Left cardiac atrium (tissue), 4 donors: ENCODE measurements at regions not wholly inside any gene's neighbourhood (a gene's known extent, or its start where the extent isn't known, plus 50 kb on each side); places are given as distances from the start of the nearest gene placed in this dataset.
"Not testable (repeated sequence)": the region's sequence is repeated elsewhere in the genome, so short reads cannot be mapped to it uniquely, and the experiment has no call there.

Experiments
- ATAC-seq, 2 donors: fragments of 200-7000 bp; cut with Tn5 transposase; one replicate each; pipeline ENCODE4 v1.9.1; 2020; ENCODE audit warnings: mild to moderate bottlenecking in 2 of 2, moderate library complexity in 2 of 2
- DNase-seq: peaks from one replicate; pipeline ENCODE4 v3.0.0-alpha.2; 2020
- intact Hi-C, 2 donors: fragments of 100-400 bp; cut with DNase I; formaldehyde crosslinking; loops; one replicate each; pipeline versions ENCODE4 v1.14.1 to v1.15.1; 2022 to 2023
- donor health status: DM: no; HTN: yes; CAD: no.
- donor health status: DM: no; HTN: yes; CAD: no; lungs with severe emphysema.
- donor health status: DM: yes; HTN: yes; CAD: no.
- donor health status: Dilated cardiomyopathy.

- DNase-seq, ATAC-seq, intact Hi-C loops: not testable (repeated sequence)
Observed at GRCh38 chr10:76815505-76815904, 822.1 kb downstream of the KCNMA1 start.

DNA sequence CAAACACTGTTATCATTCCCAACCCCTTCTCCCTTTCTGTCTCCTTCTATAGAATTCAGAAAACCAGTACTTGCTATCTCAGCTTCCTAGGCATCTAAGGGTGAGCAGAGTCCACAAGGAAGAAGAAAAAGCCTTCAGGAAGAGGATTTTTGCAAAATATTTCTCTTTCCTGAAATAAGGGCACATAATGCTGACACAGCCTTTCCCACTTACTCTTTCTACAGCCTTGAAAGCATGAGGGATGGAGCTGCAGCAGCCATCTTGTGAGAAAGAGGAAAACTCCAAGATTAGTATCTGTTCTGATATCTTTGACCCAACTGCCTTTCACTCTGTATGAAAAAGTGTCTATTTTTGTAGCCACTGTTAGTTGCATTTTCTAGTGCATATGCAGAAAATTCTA, 826.2 kb downstream of the KCNMA1 start:
- DNase-seq (no peak), ATAC-seq (no peak)
- intact Hi-C loops = no loop called here

- ATAC-seq (no peak), DNase-seq (no peak)
- intact Hi-C loops = no loop called here
Observed at GRCh38 chr10:76788452-76788811, 849.2 kb downstream of the KCNMA1 start.

DNA sequence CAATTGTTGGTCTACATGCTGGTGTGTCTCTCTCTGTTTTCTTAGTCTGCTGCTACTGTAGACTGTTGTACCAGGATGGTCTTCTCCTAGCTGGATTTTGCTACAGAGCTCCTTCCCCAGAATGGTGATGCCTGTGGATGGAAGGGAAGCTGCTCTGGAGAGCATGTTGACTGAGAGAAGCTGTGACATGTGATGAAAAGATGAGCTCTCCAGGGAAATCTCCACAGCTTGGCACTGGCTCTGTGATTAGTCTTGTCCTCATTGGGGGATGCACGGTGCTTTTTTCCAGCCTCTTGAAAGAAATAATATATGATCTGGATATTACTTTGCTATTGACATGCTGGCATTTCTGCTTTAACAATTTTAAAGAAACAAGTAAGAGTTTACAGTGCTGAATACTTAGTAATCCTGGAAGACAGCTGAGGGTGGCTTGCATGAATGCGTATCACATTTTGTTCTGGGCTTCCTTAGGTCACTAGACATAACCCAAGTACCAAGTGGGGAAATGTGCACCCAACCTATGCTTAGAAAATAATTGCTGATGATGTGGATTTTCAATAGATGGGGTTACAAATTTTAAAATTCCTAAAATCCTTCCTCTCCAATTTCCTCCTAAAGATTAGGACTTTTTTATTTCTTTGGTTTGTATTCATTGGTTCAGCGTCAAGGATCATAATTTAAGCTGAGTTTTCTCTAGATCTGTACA, 849.7 kb downstream of the KCNMA1 start:
- ATAC-seq (no peak), DNase-seq (no peak)
- intact Hi-C loops = no loop called here

DNA sequence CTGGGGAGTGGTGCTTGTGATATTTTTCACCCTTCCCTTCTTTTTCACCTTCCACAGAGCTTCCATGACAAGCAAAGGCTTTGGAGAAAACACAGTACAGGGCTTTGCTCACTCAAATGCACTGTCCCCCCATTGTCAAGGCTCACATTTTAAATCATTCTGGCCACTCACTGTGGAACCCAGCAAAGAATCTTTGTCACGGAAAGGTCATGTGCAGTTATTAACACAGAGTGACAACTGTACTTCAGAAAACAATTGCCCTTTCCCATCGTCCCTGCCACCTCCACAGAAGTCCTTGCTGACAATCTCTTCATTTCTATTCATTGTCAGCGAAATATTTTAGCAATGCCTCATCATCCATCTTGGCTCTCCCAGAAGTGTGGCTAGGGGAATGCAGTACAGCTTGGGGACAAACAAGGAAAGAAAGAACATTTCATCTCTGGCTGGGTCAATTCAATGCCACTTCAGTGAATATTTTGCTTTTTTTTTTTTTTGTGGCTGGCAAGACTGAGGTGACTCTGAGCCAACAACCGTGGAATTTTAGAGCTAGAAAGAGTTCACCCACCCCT, 851.0 kb downstream of the KCNMA1 start:
- ATAC-seq (peak; percentile 53 to 74), DNase-seq (no peak)
- intact Hi-C loops = no loop called here

DNA sequence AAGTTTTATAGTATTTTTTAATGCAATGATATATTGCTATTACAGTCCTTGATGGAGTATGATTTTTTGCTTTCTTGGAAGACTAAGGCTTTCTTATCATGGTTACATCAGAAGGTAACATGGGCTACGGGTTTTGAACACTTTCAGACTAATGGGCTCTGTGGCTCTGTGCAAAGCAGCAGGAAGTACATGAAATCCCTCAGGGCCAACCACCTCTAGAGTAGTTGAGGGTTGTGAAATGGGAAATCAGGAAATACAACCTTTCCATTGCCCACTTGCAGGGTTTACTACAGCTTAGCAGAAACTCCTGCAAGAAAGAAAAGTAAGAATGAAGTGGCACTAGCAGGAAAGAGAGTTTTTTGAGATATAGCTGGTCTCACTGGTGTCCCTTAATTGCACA, 853.5 kb downstream of the KCNMA1 start:
- intact Hi-C loops = no loop called here
- DNase-seq (no peak), ATAC-seq (no peak)

- DNase-seq (no peak), ATAC-seq (no peak)
- intact Hi-C loops = loop anchor here in 1 of 2 donors (5.0 to 10.0 kb wide), 5 partner anchors 102 to 1375 kb away; partner anchors contain the start of gene ZNF503
Observed at GRCh38 chr10:76779796-76780301, 857.8 kb downstream of the KCNMA1 start.

DNA sequence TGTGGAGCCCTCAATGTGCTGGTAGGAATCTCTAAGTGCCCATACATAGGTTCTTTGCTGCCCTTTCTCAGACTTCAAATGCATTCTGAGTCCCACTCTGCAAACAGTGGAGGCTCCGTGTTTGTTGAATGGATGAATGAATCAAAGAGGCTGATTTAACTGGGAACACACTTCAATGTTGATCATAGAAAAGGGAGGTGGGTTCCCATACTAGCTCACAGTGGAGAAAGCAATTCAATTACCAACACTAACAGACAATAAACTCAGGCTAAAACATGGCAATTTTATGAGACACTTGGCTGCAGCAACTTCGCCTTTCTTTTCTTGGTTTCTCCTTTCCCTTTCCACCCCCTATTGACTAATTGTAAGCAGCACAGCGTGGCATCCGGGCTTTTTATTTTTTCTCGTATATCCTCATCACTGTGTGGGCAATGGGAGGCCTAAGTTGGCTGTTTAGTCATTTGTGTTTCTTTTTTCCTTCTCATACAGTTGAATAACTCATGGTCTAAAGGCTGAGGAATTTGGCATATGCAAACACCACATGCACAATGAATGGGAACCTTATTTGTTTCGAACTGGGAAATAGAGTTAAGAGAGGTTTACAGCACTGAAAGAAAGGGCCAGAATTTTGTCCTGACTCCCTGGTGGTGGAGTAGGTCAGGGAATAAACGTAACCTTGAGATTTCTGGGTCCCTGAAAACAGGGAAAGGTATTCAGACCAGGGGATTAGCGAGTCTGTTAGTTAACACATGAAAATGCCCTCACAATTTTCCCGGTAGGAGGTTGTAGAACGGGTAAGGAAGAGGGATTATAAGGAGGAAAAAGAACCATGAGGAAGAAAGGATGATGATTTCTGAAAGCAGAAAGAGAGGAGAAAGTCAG, 858.5 kb downstream of the KCNMA1 start:
- ATAC-seq (no peak), DNase-seq (no peak)
- intact Hi-C loops = loop anchor here in 1 of 2 donors (5.0 to 10.0 kb wide), 5 partner anchors 103 to 1374 kb away; partner anchors contain the start of gene ZNF503

DNA sequence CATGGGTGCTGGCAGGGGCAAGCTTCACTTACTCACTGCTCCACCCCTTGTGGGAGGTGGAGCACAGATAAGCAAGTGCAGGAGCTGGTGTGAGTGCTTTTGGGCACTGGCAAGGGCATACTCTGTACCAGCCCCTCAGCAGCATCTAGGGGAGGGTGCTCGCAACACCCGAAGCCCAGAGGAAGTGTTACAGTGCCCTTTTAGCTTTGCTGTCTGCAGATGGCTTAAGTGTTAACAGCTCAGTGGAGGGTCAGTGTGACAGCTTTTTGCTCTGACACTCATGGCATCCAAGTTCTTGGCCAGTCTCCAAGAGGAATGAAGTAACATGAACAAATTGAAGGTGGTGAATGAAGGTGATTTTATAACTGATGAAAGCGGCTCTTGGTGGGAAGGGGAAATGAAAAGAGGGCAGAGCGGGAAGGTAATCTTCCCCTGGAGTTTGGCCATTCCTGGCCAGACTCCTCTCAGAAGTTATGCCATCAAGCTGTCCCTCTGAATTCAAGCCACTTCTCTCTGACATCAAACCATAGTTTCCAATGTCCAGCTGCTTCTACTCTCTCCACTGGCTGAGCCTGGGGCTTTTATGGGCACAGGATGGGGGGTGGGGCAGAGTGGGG, 862.5 kb downstream of the KCNMA1 start:
- peak; percentile 66 for DNase-seq
- intact Hi-C loops = loop anchor here in 1 of 2 donors (5.0 to 10.0 kb wide), 5 partner anchors 107 to 1370 kb away; partner anchors contain the start of gene ZNF503
- ATAC-seq = peak; percentile 98

DNA sequence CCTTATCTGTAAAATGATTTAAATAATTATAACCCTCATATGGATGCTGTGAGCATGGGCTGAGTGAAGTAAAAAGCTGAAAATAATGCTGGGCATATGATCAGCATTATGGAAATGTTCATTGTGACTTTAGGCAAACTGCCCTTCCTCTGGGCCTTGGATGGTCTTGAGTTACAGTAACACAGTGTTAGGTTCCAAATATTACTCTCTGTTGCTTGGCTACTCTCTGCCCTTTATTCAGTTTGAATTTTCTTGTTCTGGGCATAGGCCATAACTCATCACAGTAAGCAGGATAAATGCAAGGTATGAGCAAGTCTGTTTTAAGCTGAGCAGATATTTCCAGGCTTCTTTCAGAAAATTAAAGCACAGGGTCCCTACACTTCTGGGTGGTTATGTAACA, 868.0 kb downstream of the KCNMA1 start:
- DNase-seq (no peak), ATAC-seq (no peak)
- intact Hi-C loops = no loop called here

DNA sequence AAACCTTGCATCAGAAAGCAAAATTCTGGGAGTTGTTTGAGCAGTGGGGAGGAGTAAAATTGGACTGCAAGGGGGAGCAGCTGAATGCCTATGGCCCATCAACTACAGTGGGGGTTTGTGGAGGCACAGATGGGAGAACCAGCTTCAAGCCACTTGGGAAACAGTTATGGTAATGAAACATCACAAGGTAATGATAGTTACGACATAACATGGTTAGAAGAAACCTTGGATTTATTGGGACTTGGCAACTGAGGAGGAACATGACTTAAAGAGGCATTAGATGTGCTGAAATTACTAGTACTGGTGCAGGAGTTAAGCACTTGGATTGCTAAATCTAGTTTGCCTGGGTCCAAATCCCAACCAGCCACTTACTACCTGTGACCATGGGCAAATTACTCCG, 868.4 kb downstream of the KCNMA1 start:
- ATAC-seq (no peak), DNase-seq (no peak)
- intact Hi-C loops = no loop called here

- no peak for ATAC-seq
- intact Hi-C loops = no loop called here
- DNase-seq = no peak
Observed at GRCh38 chr10:76766682-76767081, 870.9 kb downstream of the KCNMA1 start.

DNA sequence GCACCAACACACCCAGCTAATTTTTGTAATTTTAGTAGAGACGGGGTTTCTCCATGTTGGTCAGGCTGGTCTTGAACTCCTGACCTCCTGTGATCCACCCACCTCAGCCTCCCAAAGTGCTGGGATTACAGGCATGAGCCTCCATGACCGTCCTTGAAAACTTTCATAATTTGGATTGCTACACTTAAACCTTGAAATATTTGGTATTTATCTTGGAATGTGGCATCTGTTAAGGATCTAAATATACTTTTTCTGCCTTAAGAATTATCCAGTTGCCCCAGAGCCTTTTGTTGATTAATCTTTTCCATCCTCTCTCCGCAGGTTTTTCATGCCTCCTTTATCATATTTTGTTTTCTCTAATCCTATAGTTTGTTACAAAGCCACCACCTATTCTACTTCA, 872.7 kb downstream of the KCNMA1 start:
- intact Hi-C loops, ATAC-seq, DNase-seq: not testable (repeated sequence)

DNA sequence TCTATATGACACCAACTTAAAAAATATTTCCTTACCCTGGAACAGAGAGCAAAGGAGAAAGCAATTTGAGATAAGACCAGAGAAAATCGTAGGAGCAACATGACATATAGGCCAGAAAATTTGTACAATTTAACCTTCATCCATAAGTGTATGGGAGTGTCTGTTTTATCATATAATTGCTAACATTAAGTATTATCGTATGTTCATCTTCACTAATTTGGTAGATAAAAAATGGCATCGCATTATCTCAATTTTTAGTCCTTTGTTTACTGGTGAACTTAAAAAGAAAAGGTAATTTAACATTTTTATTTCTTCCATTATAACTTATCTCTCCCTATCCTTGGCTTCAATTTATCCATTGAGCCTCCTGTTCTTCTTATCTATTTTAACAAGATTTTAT, 873.4 kb downstream of the KCNMA1 start:
- DNase-seq (no peak), ATAC-seq (no peak)
- intact Hi-C loops = no loop called here

DNA sequence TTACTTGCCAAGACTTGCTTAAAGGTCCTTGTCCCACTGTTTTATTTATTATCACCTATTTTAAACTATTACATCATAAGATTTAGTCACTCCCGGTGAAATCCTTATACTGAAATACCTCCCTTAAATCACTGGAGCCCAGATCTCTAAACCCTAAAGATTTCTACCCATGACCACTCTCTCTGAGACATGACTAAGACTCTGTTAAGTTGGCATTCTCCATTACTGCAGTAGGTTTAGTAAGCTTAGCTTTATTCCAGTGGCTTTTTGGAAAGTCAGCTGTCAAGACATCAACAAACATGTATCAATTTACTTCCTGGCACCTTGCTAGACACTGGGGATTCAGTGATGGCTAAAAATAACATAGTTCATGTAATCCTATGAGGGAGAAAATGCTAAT, 874.2 kb downstream of the KCNMA1 start:
- ATAC-seq (no peak), DNase-seq (no peak)
- intact Hi-C loops = no loop called here

DNA sequence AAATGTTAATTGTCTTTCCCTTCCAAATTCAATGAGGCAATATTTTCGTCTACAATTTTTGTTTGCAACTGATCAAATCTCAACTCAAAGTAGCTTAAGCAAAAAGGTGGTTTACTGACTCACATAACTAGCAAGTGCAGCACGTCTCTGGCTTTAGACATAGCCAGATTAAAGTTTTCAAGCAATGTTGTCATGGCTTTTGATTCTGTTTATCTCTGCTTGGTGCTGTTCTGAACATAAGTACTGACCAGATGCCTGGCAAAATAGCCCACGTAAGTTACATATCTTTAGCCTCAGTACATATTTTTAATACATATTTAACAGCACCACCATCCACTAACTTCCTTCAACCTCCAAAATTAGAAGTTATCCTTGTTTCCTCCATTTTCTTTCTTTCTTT, 877.9 kb downstream of the KCNMA1 start:
- DNase-seq (no peak), ATAC-seq (no peak)
- intact Hi-C loops = no loop called here

DNA sequence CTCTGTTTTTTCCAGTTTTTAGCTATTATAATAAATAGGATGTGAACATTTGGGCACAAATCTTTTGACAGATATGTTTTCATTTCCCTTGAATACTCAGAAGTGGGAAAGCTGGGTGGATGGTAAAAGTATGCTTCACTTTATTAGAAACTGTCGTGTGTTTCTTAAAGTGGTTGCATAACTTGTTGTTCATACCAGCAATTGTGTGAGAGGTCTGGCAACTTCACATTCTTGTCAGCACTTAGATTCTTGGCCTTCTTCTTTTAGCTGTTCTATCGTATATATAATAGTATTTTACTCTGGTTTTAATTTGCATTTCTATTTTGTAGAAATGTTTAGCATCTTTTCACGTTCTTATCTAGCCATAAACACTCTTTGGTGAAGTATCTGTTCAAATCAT, 894.4 kb downstream of the KCNMA1 start:
- intact Hi-C loops = no loop called here
- ATAC-seq = no peak
- no peak for DNase-seq

DNA sequence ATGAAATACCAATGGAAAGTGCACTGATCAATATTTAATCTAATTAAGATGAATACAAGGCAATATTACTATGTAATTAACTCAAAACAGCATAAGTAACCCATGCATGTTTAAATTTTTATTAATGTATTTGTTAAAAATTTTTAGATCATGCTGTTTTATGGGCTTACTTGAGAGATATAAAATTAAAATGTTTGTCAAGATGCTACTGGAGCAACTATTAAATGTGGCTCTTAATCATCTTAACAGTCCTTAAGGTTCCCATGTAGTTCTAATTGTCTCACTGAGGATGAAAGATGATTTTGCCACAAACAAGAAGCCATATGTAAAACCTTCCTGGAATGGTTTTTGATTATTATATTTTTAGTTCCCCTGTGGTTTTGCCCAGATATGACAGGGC, 897.1 kb downstream of the KCNMA1 start:
- DNase-seq (no peak), ATAC-seq (no peak)
- intact Hi-C loops = no loop called here

GRCh38 chr10:76738991-76739390, 898.6 kb downstream of the KCNMA1 start:
- DNase-seq (no peak), ATAC-seq (peak in 1 of 2 donors; percentile 15)

More at GRCh38 chr10:76738991-76739390, 898.6 kb downstream of the KCNMA1 start:
- intact Hi-C loops = no loop called here
